B cell (primary cell): ENCODE measurements at regions not wholly inside any gene's neighbourhood (a gene's known extent, or its start where the extent isn't known, plus 50 kb on each side); places are given as distances from the start of the nearest gene placed in this dataset.

ENCODE experiments used
- ATAC-seq: fragments of 200-7000 bp; cut with Tn5 transposase; one replicate; pipeline ENCODE4 v1.10.0; 2021; ENCODE audit warnings: low read depth, mild to moderate bottlenecking, moderate number of reproducible peaks, moderate library complexity
- CTCF ChIA-PET: fragments of 350-600 bp; sonication (Branson Sonifier 250); formaldehyde crosslinking; loops from one replicate; lab custom pipeline; 2021; ENCODE audit warnings: antibody characterized with exemption, inconsistent platforms; lab: Charles Lee
- POLR2A ChIA-PET: fragments of 350-600 bp; sonication (Branson Sonifier 250); formaldehyde crosslinking; loops from one replicate; lab custom pipeline; 2021; ENCODE audit warnings: antibody characterized with exemption; lab: Charles Lee
- DNase-seq: peaks from one replicate; pipeline ENCODE4 v3.0.0; 2013
- H2AFZ ChIP-seq: 2 replicates; pipeline ENCODE4 v1.6.1; 2012; ENCODE audit warnings: mild to moderate bottlenecking, low read depth, low read length; ENCODE audit not compliant: insufficient read depth, poor library complexity, severe bottlenecking
- H3K27ac ChIP-seq, 2 donors: 1 replicate in 1 of 2; 2 replicates in 1 of 2; pipeline ENCODE4 v1.5.1; 2012 to 2013; ENCODE audit warnings: low read length in 2 of 2, mild to moderate bottlenecking in 2 of 2, moderate library complexity in 1 of 2
- H3K27me3 ChIP-seq, 4 experiments: fragments of 200-600 bp in 1 of 4; sonication (generic) in 1 of 4; replicated peaks in 1 of 4; 1 replicate in 2 of 4; 2 replicates in 2 of 4; pipeline versions ENCODE4 v1.6.1 to v1.7.0; 2013 to 2016; ENCODE audit warnings: low read length in 3 of 4, mild to moderate bottlenecking in 2 of 4, mixed read lengths in 1 of 4, moderate library complexity in 1 of 4; ENCODE audit not compliant: insufficient read depth in 4 of 4, control insufficient read depth in 3 of 4; ENCODE audit errors: control extremely low read depth in 1 of 4
- H3K36me3 ChIP-seq, 2 experiments: replicated peaks in 1 of 2; 1 replicate in 1 of 2; 2 replicates in 1 of 2; pipeline versions ENCODE4 v1.6.1 to v1.7.1; 2013; ENCODE audit warnings: low read length in 1 of 2; ENCODE audit not compliant: insufficient read depth in 2 of 2, control insufficient read depth in 1 of 2; ENCODE audit errors: control extremely low read depth in 1 of 2, extremely low read depth in 1 of 2
- H3K4me1 ChIP-seq, 2 donors: fragments of 200-600 bp in 1 of 2; sonication (generic) in 1 of 2; 1 replicate in 1 of 2; 2 replicates in 1 of 2; pipeline versions ENCODE4 v1.5.1 to v1.6.1; 2013 to 2017; ENCODE audit warnings: low read length in 2 of 2; ENCODE audit not compliant: control insufficient read depth in 2 of 2, insufficient read depth in 2 of 2
- H3K4me2 ChIP-seq: replicated peaks from 2 replicates; pipeline ENCODE3; 2012; ENCODE audit warnings: mild to moderate bottlenecking, low read depth, low read length; ENCODE audit not compliant: poor library complexity, severe bottlenecking
- H3K4me3 ChIP-seq, 5 experiments: fragments of 200-600 bp in 1 of 5; sonication (generic) in 1 of 5; 1 replicate in 3 of 5; 2 replicates in 2 of 5; pipeline versions ENCODE4 v1.5.1 to v1.7.0; 2011 to 2016; ENCODE audit warnings: low read length in 4 of 5, mild to moderate bottlenecking in 4 of 5, low read depth in 2 of 5, control low read depth in 1 of 5, moderate library complexity in 1 of 5; ENCODE audit not compliant: insufficient read depth in 1 of 5; ENCODE audit errors: control extremely low read depth in 1 of 5, extremely low read depth in 1 of 5
- H3K79me2 ChIP-seq: fragments of 200-600 bp; sonication (generic); one replicate; pipeline ENCODE4 v1.6.0; 2016; ENCODE audit warnings: low read length; ENCODE audit not compliant: control insufficient read depth, insufficient read depth
- H3K9ac ChIP-seq: fragments of 200-600 bp; sonication (generic); 2 replicates; pipeline ENCODE4 v1.6.1; 2017; ENCODE audit warnings: mild to moderate bottlenecking, low read length, moderate library complexity
- H3K9me3 ChIP-seq, 3 donors: one replicate each; pipeline versions ENCODE4 v1.6.1 to v1.7.1; 2013; ENCODE audit warnings: low read length in 2 of 3; ENCODE audit not compliant: control insufficient read depth in 2 of 3, insufficient read depth in 1 of 3; ENCODE audit errors: control extremely low read depth in 1 of 3
- H4K20me1 ChIP-seq: 2 replicates; pipeline ENCODE4 v1.6.0; 2012; ENCODE audit warnings: mild to moderate bottlenecking, low read length; ENCODE audit not compliant: insufficient read depth, control insufficient read depth, poor library complexity, severe bottlenecking
- H3K27ac Mint-ChIP-seq: one replicate; pipeline ENCODE4 v1.8.0; 2021; ENCODE audit warnings: mixed read lengths
- H3K27me3 Mint-ChIP-seq: one replicate; pipeline ENCODE4 v1.8.0; 2021; ENCODE audit warnings: mixed read lengths
- H3K4me1 Mint-ChIP-seq: one replicate; pipeline ENCODE4 v1.8.0; 2021; ENCODE audit warnings: mixed read lengths
- H3K4me3 Mint-ChIP-seq: one replicate; pipeline ENCODE4 v1.8.0; 2021; ENCODE audit warnings: mixed read lengths
- H3K9me3 Mint-ChIP-seq: one replicate; pipeline ENCODE4 v1.8.0; 2022; ENCODE audit warnings: mixed read lengths; ENCODE audit not compliant: insufficient read depth
- CTCF ChIP-seq: fragments of 200-600 bp; IDR thresholded peaks from one replicate; pipeline ENCODE4 v1.8.0; 2022; ENCODE audit warnings: antibody characterized with exemption, mild to moderate bottlenecking
- EZH2 ChIP-seq: IDR thresholded peaks from 2 replicates; pipeline ENCODE4 v1.6.1; 2012; ENCODE audit warnings: borderline replicate concordance, low read depth, mild to moderate bottlenecking, moderate library complexity, low read length; ENCODE audit not compliant: insufficient read depth, poor library complexity, severe bottlenecking
- WGBS: methylation state at CpG from one replicate; pipeline ENCODE4 v1.1.5; 2013; ENCODE audit warnings: missing lambda C conversion rate; ENCODE audit not compliant: insufficient coverage; 5-methylcytosine and 5-hydroxymethylcytosine counted together
- intact Hi-C: fragments of 100-400 bp; cut with micrococcal nuclease; formaldehyde crosslinking; loops from one replicate; pipeline ENCODE4 v1.10.0; 2022

GRCh38 chr3:147257944-147258343 is 148.4 kb downstream of the ZIC4 start:
- intact Hi-C loops = no loop called here
- Mint-ChIP-seq H3K27ac (no peak overlapping the region), H3K9me3 (no peaks in the 10 kb centered on the region), H3K4me1 (no peaks in the 10 kb centered on the region), H3K27me3 (no peaks in the 10 kb centered on the region), H3K4me3 (no peak overlapping the region)
- H3K27ac ChIP-seq = no peak overlapping the region
- H3K4me3 ChIP-seq = no peak overlapping the region
- no peaks in the 10 kb centered on the region for H3K4me1 ChIP-seq
- TF ChIP-seq CTCF = no peak
- TF ChIP-seq EZH2 = no peak
- H3K9ac ChIP-seq = no peak overlapping the region
- H3K36me3 ChIP-seq = no peaks in the 10 kb centered on the region
- H3K27me3 ChIP-seq = no peaks in the 10 kb centered on the region
- ATAC-seq = no peak
- H3K4me2 ChIP-seq = no peak overlapping the region
- no peak for DNase-seq
- peaks cover 0 to 3% (median 0%) of the 10 kb centered on the region in 3 donors for H3K9me3 ChIP-seq
- POLR2A ChIA-PET = no interaction called here
- CTCF ChIA-PET = no interaction called here
- no peak overlapping the region for H2AFZ ChIP-seq
- 96% methylated on average over 2 of the region's 2 CpGs for WGBS
- H4K20me1 ChIP-seq = no peaks in the 10 kb centered on the region
- no peaks in the 10 kb centered on the region for H3K79me2 ChIP-seq

GRCh38 chr3:147256739-147257138 is 149.6 kb downstream of the ZIC4 start:
- Mint-ChIP-seq H3K4me3 (no peak overlapping the region), H3K27ac (no peak overlapping the region), H3K4me1 (no peaks in the 10 kb centered on the region), H3K27me3 (no peaks in the 10 kb centered on the region), H3K9me3 (no peaks in the 10 kb centered on the region)
- H3K79me2 ChIP-seq = no peaks in the 10 kb centered on the region
- ChIA-PET CTCF (no interaction called here), POLR2A (no interaction called here)
- H3K4me2 ChIP-seq = no peak overlapping the region
- no CpG with 5 or more reads among the region's 2 CpGs for WGBS
- H3K36me3 ChIP-seq = no peaks in the 10 kb centered on the region
- H3K4me1 ChIP-seq = no peaks in the 10 kb centered on the region
- DNase-seq (no peak), ATAC-seq (no peak)
- no peaks in the 10 kb centered on the region for H4K20me1 ChIP-seq
- TF ChIP-seq CTCF (no peak), EZH2 (no peak)
- H3K27me3 ChIP-seq = no peaks in the 10 kb centered on the region
- intact Hi-C loops = no loop called here
- H3K9me3 ChIP-seq = peaks cover 0 to 3% (median 0%) of the 10 kb centered on the region in 3 donors
- no peak overlapping the region for H3K27ac ChIP-seq
- no peak overlapping the region for H3K9ac ChIP-seq
- no peak overlapping the region for H2AFZ ChIP-seq
- no peak overlapping the region for H3K4me3 ChIP-seq
